ENCODE measurements at regions not wholly inside any gene's neighbourhood (a gene's known extent, or its start where the extent isn't known, plus 50 kb on each side); places are given as distances from the start of the nearest gene placed in this dataset.
"Not testable (repeated sequence)": the region's sequence is repeated elsewhere in the genome, so short reads cannot be mapped to it uniquely, and the experiment has no call there.

- Mint-ChIP-seq H3K27ac (no peak overlapping the region), H3K9me3 (peaks cover 2% of the 10 kb centered on the region), H3K27me3 (no peaks in the 10 kb centered on the region), H3K4me3 (no peak overlapping the region), H3K4me1 (no peaks in the 10 kb centered on the region), H3K36me3 (no peaks in the 10 kb centered on the region)
- no peak for ATAC-seq (ENCODE audit: low read depth)
- no peak for DNase-seq (ENCODE audit: low spot score in 2 of 2)
Observed at GRCh38 chr4:18626996-18627395, 605.4 kb upstream of the LCORL start.

- no peaks in the 10 kb centered on the region for H3K36me3 Mint-ChIP-seq
- ATAC-seq (ENCODE audit: low read depth), result no peak
Observed at GRCh38 chr4:18626366-18626765, 604.8 kb upstream of the LCORL start.

DNA sequence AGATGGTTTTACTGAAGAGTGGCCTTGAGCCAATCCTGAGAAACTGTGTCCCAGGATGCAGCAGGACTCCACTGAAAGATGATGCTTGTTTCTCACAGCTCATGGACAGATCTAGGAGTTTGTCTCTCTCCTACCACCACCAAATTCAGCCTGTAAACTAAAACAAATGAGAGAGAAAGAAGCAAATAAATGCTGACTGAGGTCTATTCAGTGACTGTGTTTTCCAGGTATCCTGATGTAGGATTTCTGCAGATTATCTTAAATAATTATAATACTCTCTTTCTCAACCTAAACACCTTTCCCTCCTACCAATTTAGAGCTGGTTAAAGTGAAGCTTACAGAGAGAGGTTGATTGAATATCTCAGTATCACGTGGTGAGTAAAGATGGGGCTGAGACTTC is 599.6 kb upstream of the LCORL start:
- Mint-ChIP-seq H3K4me1 (no peaks in the 10 kb centered on the region), H3K27me3 (peaks cover 5% of the 10 kb centered on the region), H3K36me3 (no peaks in the 10 kb centered on the region), H3K27ac (no peak overlapping the region), H3K4me3 (no peak overlapping the region), H3K9me3 (peaks cover 2% of the 10 kb centered on the region)
- DNase-seq (ENCODE audit: low spot score in 2 of 2) (no peak), ATAC-seq (ENCODE audit: low read depth) (no peak)

More at GRCh38 chr4:18626366-18626765, 604.8 kb upstream of the LCORL start:
- H3K4me3 Mint-ChIP-seq, result no peak overlapping the region
- no peak for DNase-seq (ENCODE audit: low spot score in 2 of 2)
- H3K27ac Mint-ChIP-seq, result no peak overlapping the region
- peaks cover 2% of the 10 kb centered on the region for H3K9me3 Mint-ChIP-seq
- no peaks in the 10 kb centered on the region for H3K4me1 Mint-ChIP-seq
- no peaks in the 10 kb centered on the region for H3K27me3 Mint-ChIP-seq

DNA sequence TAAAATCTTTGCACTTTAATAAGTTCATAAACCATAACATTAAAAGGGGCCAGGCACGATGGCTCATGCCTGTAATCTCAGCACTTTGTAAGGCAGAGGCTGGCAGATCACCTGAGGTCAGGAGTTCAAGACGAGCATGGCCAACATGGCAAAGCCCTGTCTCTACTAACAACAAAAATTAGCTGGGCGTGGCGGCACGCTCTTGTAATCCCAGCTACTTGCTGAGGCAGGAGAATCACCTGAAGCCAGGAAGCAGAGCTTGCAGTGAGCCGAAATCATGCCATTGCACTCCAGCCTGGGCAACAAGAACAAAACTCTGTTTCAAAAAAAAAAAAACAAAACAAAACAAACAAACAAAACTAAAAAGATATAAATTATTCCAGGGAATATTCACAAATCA is 595.2 kb upstream of the LCORL start:
- H3K27me3 Mint-ChIP-seq, result peaks cover 5% of the 10 kb centered on the region
- H3K36me3 Mint-ChIP-seq, result no peaks in the 10 kb centered on the region
- H3K4me3 Mint-ChIP-seq, result no peak overlapping the region

GRCh38 chr4:18611026-18611425 is 589.5 kb upstream of the LCORL start:
- ATAC-seq (ENCODE audit: low read depth) (no peak), DNase-seq (ENCODE audit: low spot score in 2 of 2) (no peak)
- H3K27ac Mint-ChIP-seq, result peak overlapping the region; percentile 63
- H3K4me1 Mint-ChIP-seq, result no peaks in the 10 kb centered on the region
- peaks cover 3% of the 10 kb centered on the region for H3K27me3 Mint-ChIP-seq
- peaks cover 6% of the 10 kb centered on the region for H3K9me3 Mint-ChIP-seq
- no peaks in the 10 kb centered on the region for H3K36me3 Mint-ChIP-seq
- H3K4me3 Mint-ChIP-seq, result no peak overlapping the region

More for the DNA sequence above, 595.2 kb upstream of the LCORL start:
- no peaks in the 10 kb centered on the region for H3K4me1 Mint-ChIP-seq
- DNase-seq (ENCODE audit: low spot score in 2 of 2), result no peak
- no peak for ATAC-seq (ENCODE audit: low read depth)
- no peak overlapping the region for H3K27ac Mint-ChIP-seq
- no peaks in the 10 kb centered on the region for H3K9me3 Mint-ChIP-seq

- Mint-ChIP-seq H3K27ac (no peak overlapping the region), H3K36me3 (no peaks in the 10 kb centered on the region), H3K27me3 (peaks cover 3% of the 10 kb centered on the region), H3K4me3 (no peak overlapping the region), H3K9me3 (peaks cover 6% of the 10 kb centered on the region), H3K4me1 (no peaks in the 10 kb centered on the region)
- ATAC-seq (ENCODE audit: low read depth) (no peak), DNase-seq (ENCODE audit: low spot score in 2 of 2) (no peak)
Observed at GRCh38 chr4:18608908-18609533, 587.5 kb upstream of the LCORL start.

- H3K27ac Mint-ChIP-seq; ATAC-seq (ENCODE audit: low read depth); H3K4me1 Mint-ChIP-seq; H3K9me3 Mint-ChIP-seq; H3K36me3 Mint-ChIP-seq; H3K27me3 Mint-ChIP-seq; DNase-seq (ENCODE audit: low spot score in 2 of 2); H3K4me3 Mint-ChIP-seq: not testable (repeated sequence)
Observed at GRCh38 chr4:18602610-18603009, 581.1 kb upstream of the LCORL start.

DNA sequence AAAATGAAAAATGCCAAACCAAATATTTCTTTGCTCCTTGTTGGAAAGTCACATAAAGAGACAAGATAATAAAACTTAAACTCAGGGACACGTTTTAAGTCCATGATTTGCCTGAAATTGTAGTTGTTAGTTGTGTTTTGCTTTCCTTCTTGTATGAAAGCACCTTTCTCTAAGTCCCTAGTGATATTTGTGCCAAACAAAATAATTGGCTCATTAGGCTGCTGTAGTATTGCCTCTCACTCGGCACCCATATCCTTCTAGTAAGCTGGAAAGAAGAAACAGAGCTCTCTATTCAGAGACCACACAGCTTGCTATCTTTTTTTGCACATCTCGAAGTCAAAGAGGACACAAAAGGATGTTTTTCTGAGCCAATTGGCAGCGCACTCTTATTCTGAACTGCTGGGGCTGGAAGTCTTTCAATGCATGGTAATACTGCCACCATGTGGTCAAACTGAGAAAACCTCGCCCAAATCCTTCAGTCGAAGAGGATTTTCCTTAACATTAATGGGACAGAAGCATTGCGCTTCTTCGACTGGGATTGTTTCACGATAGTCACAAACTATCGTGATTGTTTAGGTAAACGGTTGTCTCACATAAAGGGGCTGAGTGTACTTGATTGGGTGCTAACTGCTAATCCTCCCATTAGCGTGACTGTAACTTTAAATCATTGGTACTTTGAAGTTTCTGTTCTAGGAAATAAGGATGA is 571.9 kb upstream of the LCORL start:
- no peaks in the 10 kb centered on the region for H3K36me3 Mint-ChIP-seq
- DNase-seq (ENCODE audit: low spot score in 2 of 2) (peak; percentile 41 to 49), ATAC-seq (ENCODE audit: low read depth) (peak; percentile 56)
- H3K9me3 Mint-ChIP-seq, result no peaks in the 10 kb centered on the region
- H3K4me3 Mint-ChIP-seq, result no peak overlapping the region
- peaks cover 7% of the 10 kb centered on the region for H3K27me3 Mint-ChIP-seq
- peaks cover 3% of the 10 kb centered on the region for H3K4me1 Mint-ChIP-seq
- H3K27ac Mint-ChIP-seq, result no peak overlapping the region

GRCh38 chr4:18582841-18583240 is 561.3 kb upstream of the LCORL start:
- Mint-ChIP-seq H3K27me3 (peaks cover 15% of the 10 kb centered on the region), H3K4me3 (no peak overlapping the region), H3K36me3 (no peaks in the 10 kb centered on the region), H3K9me3 (no peaks in the 10 kb centered on the region), H3K27ac (no peak overlapping the region), H3K4me1 (no peaks in the 10 kb centered on the region)
- DNase-seq (ENCODE audit: low spot score in 2 of 2) (no peak), ATAC-seq (ENCODE audit: low read depth) (no peak)

- DNase-seq (ENCODE audit: low spot score in 2 of 2), result no peak
- Mint-ChIP-seq H3K4me1 (no peaks in the 10 kb centered on the region), H3K9me3 (no peaks in the 10 kb centered on the region), H3K4me3 (no peak overlapping the region), H3K27ac (no peak overlapping the region), H3K36me3 (no peaks in the 10 kb centered on the region), H3K27me3 (peaks cover 5% of the 10 kb centered on the region)
- ATAC-seq (ENCODE audit: low read depth), result no peak
Observed at GRCh38 chr4:18578307-18578706, 556.8 kb upstream of the LCORL start.

- Mint-ChIP-seq H3K27ac (no peak overlapping the region), H3K27me3 (peaks cover 2% of the 10 kb centered on the region), H3K4me1 (no peaks in the 10 kb centered on the region), H3K36me3 (no peaks in the 10 kb centered on the region), H3K9me3 (no peaks in the 10 kb centered on the region), H3K4me3 (no peak overlapping the region)
- no peak for DNase-seq (ENCODE audit: low spot score in 2 of 2)
- ATAC-seq (ENCODE audit: low read depth), result no peak
Observed at GRCh38 chr4:18572481-18572880, 550.9 kb upstream of the LCORL start.

DNA sequence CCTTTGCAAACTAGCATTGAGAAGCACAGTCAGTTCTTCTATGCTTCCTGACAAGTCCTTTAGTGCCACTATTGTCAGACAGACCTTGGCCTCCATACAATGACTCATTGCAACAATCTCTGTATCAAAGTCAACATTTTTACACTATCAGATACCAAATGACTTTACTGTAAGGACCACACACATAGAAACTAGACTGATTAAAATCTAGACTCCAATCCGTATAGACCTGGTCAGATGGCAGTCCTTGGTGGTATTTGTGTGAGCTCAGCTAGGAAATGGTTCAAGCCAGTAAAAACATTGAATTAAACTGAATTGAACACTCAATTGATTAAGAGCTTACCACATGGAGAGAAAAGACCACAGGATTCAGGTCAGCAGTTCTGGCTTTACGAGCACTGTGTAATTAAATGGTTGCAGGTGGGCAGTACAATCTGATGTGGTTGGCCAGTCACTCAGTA is 549.8 kb upstream of the LCORL start:
- H3K27ac Mint-ChIP-seq, result no peak overlapping the region
- no peaks in the 10 kb centered on the region for H3K36me3 Mint-ChIP-seq
- H3K4me3 Mint-ChIP-seq, result no peak overlapping the region
- no peaks in the 10 kb centered on the region for H3K9me3 Mint-ChIP-seq
- no peak for ATAC-seq (ENCODE audit: low read depth)
- DNase-seq (ENCODE audit: low spot score in 2 of 2), result no peak
- no peaks in the 10 kb centered on the region for H3K4me1 Mint-ChIP-seq
- H3K27me3 Mint-ChIP-seq, result peaks cover 2% of the 10 kb centered on the region

DNA sequence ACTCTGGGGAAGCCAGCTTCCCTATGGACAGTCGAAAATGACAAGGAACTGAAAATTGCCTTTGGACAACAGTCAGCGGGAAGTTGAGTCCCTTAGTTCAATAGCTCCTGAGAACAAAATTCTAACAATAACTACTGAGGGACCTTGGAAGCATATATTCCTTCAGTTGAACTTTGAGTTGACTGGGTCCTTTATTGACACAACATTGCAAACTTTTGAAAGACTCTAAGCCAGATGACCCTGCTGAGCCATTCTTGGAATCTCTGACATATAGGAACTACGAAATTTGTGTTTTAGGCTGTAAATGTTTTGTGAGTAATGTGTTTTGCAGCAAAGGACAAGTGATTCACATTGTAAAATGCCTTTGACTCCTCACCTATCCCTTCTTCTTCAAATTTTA is 548.8 kb upstream of the LCORL start:
- Mint-ChIP-seq H3K27ac (no peak overlapping the region), H3K36me3 (no peaks in the 10 kb centered on the region), H3K4me3 (no peak overlapping the region), H3K9me3 (no peaks in the 10 kb centered on the region), H3K4me1 (no peaks in the 10 kb centered on the region), H3K27me3 (peaks cover 2% of the 10 kb centered on the region)
- no peak for DNase-seq (ENCODE audit: low spot score in 2 of 2)
- no peak for ATAC-seq (ENCODE audit: low read depth)

DNA sequence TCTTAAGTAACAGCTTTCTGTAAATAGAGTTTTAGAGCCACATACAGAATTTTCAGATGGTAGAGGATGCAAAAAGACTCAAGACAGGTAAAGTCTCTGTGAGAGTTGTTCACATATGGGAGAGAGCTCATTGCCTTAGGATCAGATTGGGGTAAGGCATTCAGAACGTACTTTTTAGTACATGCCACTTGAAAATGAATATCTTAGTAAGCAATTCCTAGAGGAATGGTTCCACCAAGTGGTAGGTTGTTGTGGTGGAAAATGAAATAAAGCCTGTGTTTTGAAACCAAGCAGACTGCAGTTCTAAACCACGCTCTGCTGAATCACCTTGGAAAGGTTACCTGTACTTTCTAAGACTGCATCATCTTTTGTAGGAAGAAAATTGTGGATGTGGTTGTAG is 547.0 kb upstream of the LCORL start:
- Mint-ChIP-seq H3K36me3 (no peaks in the 10 kb centered on the region), H3K9me3 (peaks cover 2% of the 10 kb centered on the region), H3K27me3 (peaks cover 2% of the 10 kb centered on the region), H3K4me1 (no peaks in the 10 kb centered on the region), H3K27ac (no peak overlapping the region), H3K4me3 (no peak overlapping the region)
- no peak for ATAC-seq (ENCODE audit: low read depth)
- no peak for DNase-seq (ENCODE audit: low spot score in 2 of 2)
